Activated CD8-positive, alpha-beta T cell treated with anti-CD3 and anti-CD28 coated beads for 36 hours (primary cell): ENCODE measurements at regions not wholly inside any gene's neighbourhood (a gene's known extent, or its start where the extent isn't known, plus 50 kb on each side); places are given as distances from the start of the nearest gene placed in this dataset.
"Not testable (repeated sequence)": the region's sequence is repeated elsewhere in the genome, so short reads cannot be mapped to it uniquely, and the experiment has no call there.

Source experiments
- ATAC-seq: fragments of 200-7000 bp; cut with Tn5 transposase; one replicate; pipeline ENCODE4 v1.10.0; 2021; ENCODE audit warnings: mild to moderate bottlenecking, moderate library complexity
- CTCF ChIA-PET: fragments of 350-600 bp; sonication (Branson Sonifier 250); formaldehyde crosslinking; loops from one replicate; lab custom pipeline; 2021; ENCODE audit warnings: antibody characterized with exemption; lab: Charles Lee
- POLR2A ChIA-PET: fragments of 350-600 bp; sonication (Branson Sonifier 250); formaldehyde crosslinking; loops from one replicate; lab custom pipeline; 2021; ENCODE audit warnings: antibody characterized with exemption; lab: Charles Lee
- DNase-seq: peaks from one replicate; pipeline ENCODE4 v3.0.0-alpha.2; 2020
- H3K27ac Mint-ChIP-seq: one replicate; pipeline ENCODE4 v1.8.0; 2021; ENCODE audit warnings: mild to moderate bottlenecking, mixed read lengths
- H3K27me3 Mint-ChIP-seq: one replicate; pipeline ENCODE4 v1.8.0; 2021; ENCODE audit warnings: mixed read lengths
- H3K36me3 Mint-ChIP-seq: one replicate; pipeline ENCODE4 v1.8.0; 2021; ENCODE audit warnings: low read depth, mixed read lengths
- H3K4me1 Mint-ChIP-seq: one replicate; pipeline ENCODE4 v1.8.0; 2021; ENCODE audit warnings: low read depth, mixed read lengths
- H3K4me3 Mint-ChIP-seq: one replicate; pipeline ENCODE4 v1.8.0; 2021; ENCODE audit warnings: mild to moderate bottlenecking, moderate library complexity, mixed read lengths
- H3K9me3 Mint-ChIP-seq: one replicate; pipeline ENCODE4 v1.8.0; 2021; ENCODE audit warnings: mixed read lengths
- intact Hi-C: fragments of 100-400 bp; cut with micrococcal nuclease; formaldehyde crosslinking; loops from one replicate; pipeline ENCODE4 v1.10.0; 2022
- TF ChIP-seq, protein P1 (sequence below): fragments of 200-600 bp; IDR thresholded peaks from one replicate; pipeline ENCODE4 v1.8.0; 2022; ENCODE audit warnings: antibody characterized with exemption, mild to moderate bottlenecking

DNA sequence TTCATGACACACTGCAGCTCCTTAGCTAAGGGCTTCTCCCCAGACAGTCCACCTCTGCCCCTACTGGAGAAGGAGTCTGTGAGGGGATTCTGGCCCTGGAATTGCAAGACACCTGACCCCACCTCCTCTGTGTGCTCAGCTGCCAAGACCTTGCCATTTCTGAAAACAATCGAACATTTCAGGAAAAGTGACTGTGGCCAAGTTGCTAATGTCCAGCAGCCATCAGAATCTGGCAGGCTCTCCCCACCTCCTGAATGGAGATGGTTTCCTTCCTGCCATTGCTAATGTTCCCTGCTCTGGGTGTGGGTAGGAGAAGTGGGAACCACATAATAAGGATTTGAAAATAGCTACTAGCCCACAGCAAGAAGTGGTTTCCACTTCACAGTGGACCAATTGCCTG, 127.2 kb upstream of the ALX4 start:
- no peak overlapping the region for H3K4me3 Mint-ChIP-seq
- no peaks in the 10 kb centered on the region for H3K36me3 Mint-ChIP-seq
- DNase-seq, result no peak
- intact Hi-C loops, result no loop called here
- TF ChIP-seq, protein P1, sequence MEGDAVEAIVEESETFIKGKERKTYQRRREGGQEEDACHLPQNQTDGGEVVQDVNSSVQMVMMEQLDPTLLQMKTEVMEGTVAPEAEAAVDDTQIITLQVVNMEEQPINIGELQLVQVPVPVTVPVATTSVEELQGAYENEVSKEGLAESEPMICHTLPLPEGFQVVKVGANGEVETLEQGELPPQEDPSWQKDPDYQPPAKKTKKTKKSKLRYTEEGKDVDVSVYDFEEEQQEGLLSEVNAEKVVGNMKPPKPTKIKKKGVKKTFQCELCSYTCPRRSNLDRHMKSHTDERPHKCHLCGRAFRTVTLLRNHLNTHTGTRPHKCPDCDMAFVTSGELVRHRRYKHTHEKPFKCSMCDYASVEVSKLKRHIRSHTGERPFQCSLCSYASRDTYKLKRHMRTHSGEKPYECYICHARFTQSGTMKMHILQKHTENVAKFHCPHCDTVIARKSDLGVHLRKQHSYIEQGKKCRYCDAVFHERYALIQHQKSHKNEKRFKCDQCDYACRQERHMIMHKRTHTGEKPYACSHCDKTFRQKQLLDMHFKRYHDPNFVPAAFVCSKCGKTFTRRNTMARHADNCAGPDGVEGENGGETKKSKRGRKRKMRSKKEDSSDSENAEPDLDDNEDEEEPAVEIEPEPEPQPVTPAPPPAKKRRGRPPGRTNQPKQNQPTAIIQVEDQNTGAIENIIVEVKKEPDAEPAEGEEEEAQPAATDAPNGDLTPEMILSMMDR, result no peak
- no peaks in the 10 kb centered on the region for H3K4me1 Mint-ChIP-seq
- no peak for ATAC-seq
- ChIA-PET CTCF (no interaction called here), POLR2A (no interaction called here)
- H3K27ac Mint-ChIP-seq, result no peak overlapping the region
- H3K9me3 Mint-ChIP-seq, result peaks cover 8% of the 10 kb centered on the region
- H3K27me3 Mint-ChIP-seq, result peaks cover 37% of the 10 kb centered on the region

GRCh38 chr11:44442893-44443673, 122.4 kb upstream of the CD82 start:
- DNase-seq, H3K36me3 Mint-ChIP-seq, H3K27ac Mint-ChIP-seq, CTCF ChIA-PET, ATAC-seq, POLR2A ChIA-PET, H3K4me3 Mint-ChIP-seq, intact Hi-C loops, H3K4me1 Mint-ChIP-seq: not testable (repeated sequence)
- Mint-ChIP-seq H3K9me3 (peaks cover 11% of the 10 kb centered on the region), H3K27me3 (peaks cover 27% of the 10 kb centered on the region)

GRCh38 chr11:44443836-44444769, 121.4 kb upstream of the CD82 start:
- H3K4me3 Mint-ChIP-seq, result no peak overlapping the region
- no peaks in the 10 kb centered on the region for H3K4me1 Mint-ChIP-seq
- peaks cover 11% of the 10 kb centered on the region for H3K9me3 Mint-ChIP-seq
- TF ChIP-seq, protein P1, result no peak
- DNase-seq, result no peak
- CTCF ChIA-PET, result no interaction called here
- H3K27me3 Mint-ChIP-seq, result peaks cover 21% of the 10 kb centered on the region
- H3K36me3 Mint-ChIP-seq, result no peaks in the 10 kb centered on the region
- no peak overlapping the region for H3K27ac Mint-ChIP-seq
- intact Hi-C loops, result no loop called here
- no peak for ATAC-seq
- POLR2A ChIA-PET, result no interaction called here

DNA sequence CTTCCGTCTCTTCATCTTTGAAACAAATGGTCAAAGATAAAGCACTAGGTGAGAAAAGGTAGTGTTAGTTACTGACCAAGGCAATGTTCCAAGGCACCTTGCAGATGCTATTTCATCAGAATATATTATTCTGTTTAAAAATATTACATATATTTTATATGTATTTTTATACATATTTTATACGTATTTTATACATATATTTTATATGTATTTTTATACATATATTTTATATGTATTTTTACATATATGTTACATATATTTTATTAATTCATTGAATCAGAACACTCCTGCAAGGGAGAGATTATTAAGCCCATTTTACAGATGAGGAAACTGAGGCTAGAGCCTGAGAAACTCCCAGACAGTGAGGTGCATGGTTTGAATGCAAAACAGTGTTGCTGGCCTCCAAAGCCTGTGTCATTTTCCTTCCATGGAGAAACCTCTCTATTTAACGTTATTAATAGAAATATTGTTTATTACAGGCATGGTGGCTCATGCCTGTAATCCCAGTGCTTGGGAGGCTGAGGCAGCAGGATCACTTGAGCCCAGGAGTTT, 120.6 kb upstream of the CD82 start:
- DNase-seq (no peak), ATAC-seq (no peak)
- POLR2A ChIA-PET, result no interaction called here
- TF ChIP-seq, protein P1, result no peak
- CTCF ChIA-PET, result no interaction called here
- H3K9me3 Mint-ChIP-seq, result peaks cover 9% of the 10 kb centered on the region
- H3K27me3 Mint-ChIP-seq, result peaks cover 13% of the 10 kb centered on the region
- no peaks in the 10 kb centered on the region for H3K36me3 Mint-ChIP-seq
- H3K4me3 Mint-ChIP-seq, result no peak overlapping the region
- no peak overlapping the region for H3K27ac Mint-ChIP-seq
- H3K4me1 Mint-ChIP-seq, result no peaks in the 10 kb centered on the region
- intact Hi-C loops, result no loop called here

DNA sequence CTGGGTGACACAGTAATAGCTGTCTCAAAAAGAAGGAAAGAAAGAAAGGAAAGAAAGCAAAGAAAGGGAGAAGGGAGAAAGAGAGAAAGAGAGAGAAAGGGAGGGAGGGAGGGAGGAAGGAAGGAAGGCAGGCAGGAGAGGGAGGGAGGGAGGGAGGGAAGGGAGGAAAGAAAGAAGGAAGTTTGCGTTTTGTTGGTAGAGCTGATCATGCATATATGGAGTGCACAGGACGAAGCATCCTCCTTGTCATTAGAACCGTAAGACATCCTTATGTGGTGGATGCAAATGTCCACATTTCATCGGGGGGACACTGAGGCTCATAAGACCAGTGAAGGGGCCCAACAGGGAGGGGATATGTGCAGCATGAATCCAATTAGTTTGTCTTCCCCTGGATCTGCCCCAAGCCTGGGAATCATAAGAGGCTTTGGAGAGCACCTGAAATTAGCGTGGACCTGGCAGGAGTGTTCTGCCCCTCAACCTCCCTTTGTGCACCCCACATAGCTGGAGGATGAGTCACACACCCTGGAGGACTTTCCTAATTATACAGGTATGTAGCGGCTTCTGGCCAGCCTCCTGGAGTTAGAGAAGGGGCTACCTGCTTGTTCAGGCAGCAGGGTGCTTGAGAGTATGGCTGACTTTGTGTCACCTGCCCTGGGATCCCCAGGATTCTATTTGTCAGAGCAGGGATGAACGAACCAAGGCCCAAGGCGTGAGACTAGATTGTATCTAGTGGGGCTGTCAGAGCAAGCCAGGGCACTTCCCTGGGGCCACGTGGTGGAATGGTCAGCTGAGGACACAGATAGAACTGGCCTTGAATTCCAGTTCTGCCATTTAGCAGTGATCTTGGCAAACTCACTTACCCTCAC, 119.7 kb upstream of the CD82 start:
- H3K27me3 Mint-ChIP-seq, result peaks cover 10% of the 10 kb centered on the region
- H3K36me3 Mint-ChIP-seq, result no peaks in the 10 kb centered on the region
- ATAC-seq (no peak), DNase-seq (no peak)
- no peak overlapping the region for H3K27ac Mint-ChIP-seq
- H3K9me3 Mint-ChIP-seq, result peaks cover 5% of the 10 kb centered on the region
- intact Hi-C loops, result no loop called here
- ChIA-PET CTCF (no interaction called here), POLR2A (no interaction called here)
- no peaks in the 10 kb centered on the region for H3K4me1 Mint-ChIP-seq
- no peak overlapping the region for H3K4me3 Mint-ChIP-seq
- TF ChIP-seq, protein P1, result no peak
